K562 (cell line): ENCODE measurements at regions not wholly inside any gene's neighbourhood (a gene's known extent, or its start where the extent isn't known, plus 50 kb on each side); places are given as distances from the start of the nearest gene placed in this dataset.

ENCODE experiments used
- ATAC-seq: fragments of 200-7000 bp; cut with Tn5 transposase; 3 replicates; pipeline ENCODE4 v1.9.1; 2020; ENCODE audit warnings: moderate library complexity
- BruUV-seq: library from RNA; stranded (reverse); fragments of 400-500 nt; replicated peaks from 2 replicates; lab custom pipeline; 2021; lab: Mats Ljungman, UMichigan
- CTCF ChIA-PET: fragments of 300-600 bp; formaldehyde crosslinking; extraction: SDS; loops from one replicate; lab custom pipeline; 2021; ENCODE audit warnings: low intra/inter-chr PET ratio; lab: Yijun Ruan, JAX
- POLR2A ChIA-PET: fragments of 300-600, 350-650 bp; sonication (Branson Sonifier 250); formaldehyde crosslinking; extraction: SDS; loops from one replicate; lab custom pipeline; 2021; ENCODE audit warnings: antibody characterized with exemption, inconsistent platforms; lab: Yijun Ruan, JAX
- DNase-seq, 4 experiments: peaks; one replicate each; pipeline versions ENCODE4 v3.0.0 to v3.0.0-alpha.2; 2011 to 2018; ENCODE audit warnings: low spot score in 3 of 4, mixed read lengths in 3 of 4; ENCODE audit errors: extremely low read depth in 1 of 4
- FAIRE-seq: peaks from 2 replicates; lab custom pipeline; 2011; peaks lifted over from hg19 to GRCh38; lab: Jason Lieb, UNC
- H2AFZ ChIP-seq: 2 replicates; pipeline ENCODE4 v1.6.0; 2011; ENCODE audit warnings: low read depth, low read length, control low read depth, inconsistent platforms
- H3K27ac ChIP-seq: fragments of 200-600 bp; 3 replicates; pipeline ENCODE4 v1.8.0; 2011; ENCODE audit warnings: low read depth, mild to moderate bottlenecking, control low read depth, inconsistent platforms, low read length, moderate library complexity, mixed read lengths; ENCODE audit errors: extremely low read depth
- H3K27me3 ChIP-seq, 2 experiments: fragments of 300-600 bp in 1 of 2; 2 replicates in 1 of 2; 3 replicates in 1 of 2; pipeline versions ENCODE4 v1.6.0 to v1.8.0; 2011; ENCODE audit warnings: inconsistent platforms in 2 of 2, low read length in 2 of 2, mild to moderate bottlenecking in 1 of 2, mixed read lengths in 1 of 2, moderate library complexity in 1 of 2; ENCODE audit not compliant: control insufficient read depth in 2 of 2, insufficient read depth in 2 of 2
- H3K36me3 ChIP-seq: fragments of 300-600 bp; 3 replicates; pipeline ENCODE4 v1.8.0; 2011; ENCODE audit warnings: mild to moderate bottlenecking, low read length, inconsistent platforms; ENCODE audit not compliant: control insufficient read depth, insufficient read depth
- H3K4me1 ChIP-seq, 2 experiments: fragments of 200-600 bp in 1 of 2; replicated peaks in 1 of 2; 2 replicates in 1 of 2; 3 replicates in 1 of 2; pipeline versions ENCODE4 v1.5.1 to v1.8.0; 2011; ENCODE audit warnings: inconsistent platforms in 2 of 2, low read length in 2 of 2, mild to moderate bottlenecking in 1 of 2, mixed read lengths in 1 of 2, moderate library complexity in 1 of 2; ENCODE audit not compliant: control insufficient read depth in 2 of 2, insufficient read depth in 2 of 2
- H3K4me2 ChIP-seq: 2 replicates; pipeline ENCODE4 v1.6.1; 2011; ENCODE audit warnings: low read length, control low read depth, inconsistent platforms, mixed read lengths; ENCODE audit not compliant: insufficient read depth
- H3K4me3 ChIP-seq: fragments of 200-600 bp; sonication (generic), shearing (Covaris generic); 2 replicates; pipeline ENCODE4 v1.5.1; 2016; ENCODE audit warnings: control low read depth, inconsistent platforms
- H3K79me2 ChIP-seq: fragments of 200-600 bp; 3 replicates; pipeline ENCODE4 v1.8.0; 2011; ENCODE audit warnings: low read length, inconsistent platforms; ENCODE audit not compliant: control insufficient read depth, insufficient read depth
- H3K9ac ChIP-seq, 2 experiments: 2 replicates each; pipeline versions ENCODE4 v1.6.0 to v1.6.1; 2011; ENCODE audit warnings: low read depth in 2 of 2, low read length in 2 of 2, control low read depth in 1 of 2, inconsistent platforms in 1 of 2, mild to moderate bottlenecking in 1 of 2, mixed read lengths in 1 of 2; ENCODE audit not compliant: insufficient read depth in 1 of 2
- H3K9me1 ChIP-seq: one replicate; pipeline ENCODE4 v1.6.0; 2011; ENCODE audit warnings: inconsistent platforms, mild to moderate bottlenecking, low read length, moderate library complexity; ENCODE audit not compliant: control insufficient read depth, insufficient read depth
- H3K9me3 ChIP-seq: replicated peaks from 2 replicates; pipeline ENCODE4 v1.5.1; 2011; ENCODE audit warnings: low read depth, low read length, inconsistent platforms; ENCODE audit not compliant: control insufficient read depth, insufficient read depth
- H4K20me1 ChIP-seq: replicated peaks from 2 replicates; pipeline ENCODE4 v1.6.1; 2011; ENCODE audit warnings: low read length, inconsistent platforms, mixed read lengths; ENCODE audit not compliant: control insufficient read depth, insufficient read depth
- CBX2 ChIP-seq: fragments of 200-600 bp; sonication (generic); IDR thresholded peaks from one replicate; pipeline ENCODE4 v1.6.1; 2012; ENCODE audit warnings: mild to moderate bottlenecking, low read length, inconsistent platforms; ENCODE audit not compliant: insufficient read depth, poor library complexity, severe bottlenecking
- MEF2D ChIP-seq: conservative IDR thresholded peaks from 2 replicates; pipeline ENCODE4 v1.6.1; 2016; ENCODE audit warnings: low read depth, missing genetic modification characterization, missing compliant biosample characterization
- MEIS2 ChIP-seq: fragments of 450-650 bp; IDR thresholded peaks from 2 replicates; pipeline ENCODE4 v1.6.1; 2014; ENCODE audit warnings: mild to moderate bottlenecking; ENCODE audit not compliant: partially characterized antibody
- MXI1 ChIP-seq: IDR thresholded peaks from 2 replicates; pipeline ENCODE4 v1.6.1; 2011; ENCODE audit warnings: low read depth, mild to moderate bottlenecking, improper control_type of control experiment, low read length
- WGBS: fragments of 100-300 bp; shearing (Covaris generic); methylation state at CpG from one replicate; pipeline ENCODE4 v1.1.6; 2016; ENCODE audit warnings: low coverage, mixed read lengths; ENCODE audit not compliant: insufficient coverage; ENCODE audit errors: missing lambda C conversion rate; 5-methylcytosine and 5-hydroxymethylcytosine counted together
- in situ Hi-C: fragments of 300-500 bp; cut with MboI; formaldehyde crosslinking; loops from 4 replicates; pipeline ENCODE4 v1.15.0; 2018; ENCODE audit warnings: inconsistent platforms, mixed read lengths
- intact Hi-C: fragments of 100-400 bp; cut with micrococcal nuclease; formaldehyde crosslinking; loops from 2 replicates; pipeline ENCODE4 v1.14.2; 2022
- TF ChIP-seq, protein P1 (sequence below): fragments of 250-450 bp; sonication (Bioruptor Pico); IDR thresholded peaks from 2 replicates; pipeline ENCODE4 v1.5.0; 2021
- TF ChIP-seq, protein P2 (sequence below): fragments of 450-650 bp; IDR thresholded peaks from 2 replicates; pipeline ENCODE4 v1.7.0; 2016; ENCODE audit warnings: borderline replicate concordance
- TF ChIP-seq, protein P3 (sequence below): fragments of 250-450 bp; sonication (Bioruptor Pico); IDR thresholded peaks from 2 replicates; pipeline ENCODE4 v1.9.0; 2021; ENCODE audit warnings: mild to moderate bottlenecking, inconsistent platforms

DNA sequence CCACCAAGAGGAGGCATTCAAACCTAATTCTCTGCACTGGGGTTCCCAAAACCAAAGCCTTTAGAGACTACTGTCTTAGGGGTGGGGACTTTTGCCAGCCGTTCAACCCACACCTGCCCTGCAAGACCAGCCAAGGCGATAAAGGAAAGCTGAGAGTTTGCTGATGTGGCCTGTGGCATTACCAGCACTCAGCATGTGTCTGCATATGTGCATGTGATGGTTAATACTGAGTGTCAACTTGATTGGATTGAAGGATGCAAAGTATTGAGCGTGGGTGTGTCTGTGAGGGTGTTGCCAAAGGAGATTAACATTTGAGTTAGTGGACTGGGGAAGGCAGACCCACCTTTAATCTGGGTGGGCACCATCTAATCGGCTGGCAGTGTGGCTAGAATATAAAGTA is 474.2 kb downstream of the MED10 start (continued):
- TF ChIP-seq, protein P1, sequence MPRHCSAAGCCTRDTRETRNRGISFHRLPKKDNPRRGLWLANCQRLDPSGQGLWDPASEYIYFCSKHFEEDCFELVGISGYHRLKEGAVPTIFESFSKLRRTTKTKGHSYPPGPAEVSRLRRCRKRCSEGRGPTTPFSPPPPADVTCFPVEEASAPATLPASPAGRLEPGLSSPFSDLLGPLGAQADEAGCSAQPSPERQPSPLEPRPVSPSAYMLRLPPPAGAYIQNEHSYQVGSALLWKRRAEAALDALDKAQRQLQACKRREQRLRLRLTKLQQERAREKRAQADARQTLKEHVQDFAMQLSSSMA (CRISPR knock-in tag), result no peak
- TF ChIP-seq MEF2D (tag) (no peak), CBX2 (no peak)

DNA sequence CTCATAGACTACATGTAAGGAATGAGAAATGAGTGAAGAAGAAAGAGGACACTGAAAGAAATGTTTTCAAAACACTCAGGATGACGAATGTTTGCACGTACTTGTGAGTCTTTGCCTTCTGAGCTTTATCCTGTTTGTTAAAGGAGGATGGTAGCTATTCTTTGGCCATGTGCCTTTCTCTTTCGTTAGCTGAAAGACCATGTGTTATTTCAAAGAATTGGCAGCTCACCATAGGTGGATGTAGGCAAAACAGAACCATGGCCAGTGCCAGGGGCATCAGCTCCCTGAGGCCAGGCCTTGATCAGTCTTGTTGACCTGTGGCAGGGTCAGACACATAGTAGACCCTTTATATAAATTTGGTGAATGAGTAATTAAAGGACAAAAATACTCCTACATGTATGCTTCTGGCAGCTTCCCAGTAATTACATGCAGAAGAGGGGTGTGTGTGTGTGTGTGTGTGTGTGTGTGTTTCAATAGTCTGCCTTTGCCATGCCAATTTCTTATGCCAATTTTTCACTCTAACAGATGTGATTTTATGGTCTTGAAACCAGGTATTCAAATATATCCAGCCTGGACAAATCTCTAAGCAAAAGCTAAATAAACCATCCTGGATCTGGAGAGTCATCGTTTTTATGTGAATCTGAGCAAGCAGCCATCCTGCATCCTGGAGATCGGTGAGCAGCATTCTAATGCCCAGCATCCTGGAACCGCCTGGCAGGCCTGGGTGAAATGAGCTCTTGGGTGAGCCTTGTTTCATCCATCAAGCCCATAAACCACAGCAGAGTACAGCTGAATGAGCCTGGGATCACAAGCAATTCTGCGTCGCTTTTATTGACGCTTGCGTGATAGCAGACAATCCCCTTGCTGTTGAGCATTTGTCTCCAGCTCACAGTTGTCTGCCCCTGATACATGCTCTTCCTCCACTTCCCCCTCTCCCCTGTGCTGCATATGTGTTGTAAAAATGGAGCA is 475.4 kb downstream of the MED10 start:
- H3K9ac ChIP-seq, result no peak overlapping the region
- WGBS, result 2% methylated on average over 10 of the region's 10 CpGs
- in situ Hi-C loops, result no loop called here
- no peaks in the 10 kb centered on the region for H3K9me3 ChIP-seq
- no peaks in the 10 kb centered on the region for H3K79me2 ChIP-seq
- no peaks in the 10 kb centered on the region for H4K20me1 ChIP-seq
- DNase-seq (no peak), ATAC-seq (no peak), FAIRE-seq (no peak)
- intact Hi-C loops, result no loop called here
- H3K27ac ChIP-seq, result no peak overlapping the region
- no TSS peak for BruUV-seq
- CTCF ChIA-PET, result no interaction called here
- H3K4me1 ChIP-seq, result no peaks in the 10 kb centered on the region
- H3K36me3 ChIP-seq, result no peaks in the 10 kb centered on the region
- H3K9me1 ChIP-seq, result no peaks in the 10 kb centered on the region
- POLR2A ChIA-PET, result no interaction called here
- no peak overlapping the region for H3K4me3 ChIP-seq
- no peak overlapping the region for H3K4me2 ChIP-seq
- no peak overlapping the region for H2AFZ ChIP-seq
- H3K27me3 ChIP-seq, result no peaks in the 10 kb centered on the region
- TF ChIP-seq, protein P2, sequence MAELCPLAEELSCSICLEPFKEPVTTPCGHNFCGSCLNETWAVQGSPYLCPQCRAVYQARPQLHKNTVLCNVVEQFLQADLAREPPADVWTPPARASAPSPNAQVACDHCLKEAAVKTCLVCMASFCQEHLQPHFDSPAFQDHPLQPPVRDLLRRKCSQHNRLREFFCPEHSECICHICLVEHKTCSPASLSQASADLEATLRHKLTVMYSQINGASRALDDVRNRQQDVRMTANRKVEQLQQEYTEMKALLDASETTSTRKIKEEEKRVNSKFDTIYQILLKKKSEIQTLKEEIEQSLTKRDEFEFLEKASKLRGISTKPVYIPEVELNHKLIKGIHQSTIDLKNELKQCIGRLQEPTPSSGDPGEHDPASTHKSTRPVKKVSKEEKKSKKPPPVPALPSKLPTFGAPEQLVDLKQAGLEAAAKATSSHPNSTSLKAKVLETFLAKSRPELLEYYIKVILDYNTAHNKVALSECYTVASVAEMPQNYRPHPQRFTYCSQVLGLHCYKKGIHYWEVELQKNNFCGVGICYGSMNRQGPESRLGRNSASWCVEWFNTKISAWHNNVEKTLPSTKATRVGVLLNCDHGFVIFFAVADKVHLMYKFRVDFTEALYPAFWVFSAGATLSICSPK, result no peak
- TF ChIP-seq MXI1, result no peak
- TF ChIP-seq, protein P3, sequence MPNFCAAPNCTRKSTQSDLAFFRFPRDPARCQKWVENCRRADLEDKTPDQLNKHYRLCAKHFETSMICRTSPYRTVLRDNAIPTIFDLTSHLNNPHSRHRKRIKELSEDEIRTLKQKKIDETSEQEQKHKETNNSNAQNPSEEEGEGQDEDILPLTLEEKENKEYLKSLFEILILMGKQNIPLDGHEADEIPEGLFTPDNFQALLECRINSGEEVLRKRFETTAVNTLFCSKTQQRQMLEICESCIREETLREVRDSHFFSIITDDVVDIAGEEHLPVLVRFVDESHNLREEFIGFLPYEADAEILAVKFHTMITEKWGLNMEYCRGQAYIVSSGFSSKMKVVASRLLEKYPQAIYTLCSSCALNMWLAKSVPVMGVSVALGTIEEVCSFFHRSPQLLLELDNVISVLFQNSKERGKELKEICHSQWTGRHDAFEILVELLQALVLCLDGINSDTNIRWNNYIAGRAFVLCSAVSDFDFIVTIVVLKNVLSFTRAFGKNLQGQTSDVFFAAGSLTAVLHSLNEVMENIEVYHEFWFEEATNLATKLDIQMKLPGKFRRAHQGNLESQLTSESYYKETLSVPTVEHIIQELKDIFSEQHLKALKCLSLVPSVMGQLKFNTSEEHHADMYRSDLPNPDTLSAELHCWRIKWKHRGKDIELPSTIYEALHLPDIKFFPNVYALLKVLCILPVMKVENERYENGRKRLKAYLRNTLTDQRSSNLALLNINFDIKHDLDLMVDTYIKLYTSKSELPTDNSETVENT (CRISPR knock-in tag), result no peak
- TF ChIP-seq MEIS2, result no peak
